Renal pelvis (tissue), 1 donor: ENCODE measurements at regions not wholly inside any gene's neighbourhood (a gene's known extent, or its start where the extent isn't known, plus 50 kb on each side); places are given as distances from the start of the nearest gene placed in this dataset.
"Not testable (repeated sequence)": the region's sequence is repeated elsewhere in the genome, so short reads cannot be mapped to it uniquely, and the experiment has no call there.

ENCODE experiments used
- DNase-seq: peaks from one replicate; pipeline ENCODE4 v3.0.0-alpha.2; 2013

DNA sequence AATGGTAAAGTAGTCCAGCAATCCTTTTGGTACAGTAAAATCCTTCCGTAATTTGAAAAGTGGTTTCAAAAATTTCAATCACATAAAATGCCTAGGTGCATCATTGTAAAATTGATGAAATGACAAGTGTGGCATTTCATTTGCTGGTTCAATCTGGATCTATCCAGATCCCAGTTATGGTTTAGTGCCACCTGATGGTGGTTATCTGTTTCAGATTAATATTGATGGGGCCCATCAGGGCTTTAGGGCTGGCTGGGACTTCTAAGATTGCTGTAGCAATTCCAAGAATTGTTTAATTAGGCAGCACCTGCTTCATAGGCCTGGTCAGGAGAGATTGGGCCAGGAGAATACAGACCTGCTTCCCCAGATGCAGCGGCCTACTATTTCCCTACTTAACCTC is 55.5 kb upstream of the PIK3C3 start:
- DNase-seq: no peak

DNA sequence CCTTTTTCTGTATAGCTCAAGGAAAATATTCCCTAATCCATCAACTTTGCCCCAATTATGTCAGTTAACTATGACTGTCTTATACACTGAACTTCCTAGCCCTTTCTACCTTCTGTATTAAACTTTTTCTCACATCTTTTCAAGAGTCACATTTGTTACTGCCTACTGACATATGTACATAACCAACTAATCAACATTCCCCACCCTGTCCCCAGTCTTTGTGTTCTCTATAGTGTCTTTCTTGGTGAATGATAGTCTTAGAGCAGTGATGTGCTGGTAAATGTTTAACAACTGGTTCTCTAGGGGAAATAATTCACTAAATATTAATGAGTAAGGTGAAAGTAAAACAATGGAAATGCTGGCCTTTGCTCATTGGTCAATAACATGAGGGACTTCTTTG is 61.6 kb upstream of the PIK3C3 start:
- no peak for DNase-seq

DNA sequence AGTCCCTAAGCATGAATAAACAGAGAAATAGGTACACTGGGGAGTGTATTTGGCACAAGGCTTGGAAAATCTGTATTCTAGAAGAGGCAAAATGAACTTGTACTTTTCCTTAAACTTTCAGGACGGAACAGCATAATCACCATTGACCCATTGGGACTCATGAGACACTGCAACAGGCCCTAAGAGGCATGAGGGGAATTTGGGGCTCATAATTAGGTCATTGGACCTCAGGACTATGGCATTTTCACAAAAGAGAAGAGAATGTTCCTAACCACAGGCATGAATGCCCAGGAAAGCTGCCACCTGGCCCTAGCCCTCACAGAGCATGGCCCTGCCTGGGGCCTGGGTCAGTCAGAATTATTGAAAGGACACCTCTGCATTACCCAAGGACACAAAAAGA is 67.9 kb upstream of the PIK3C3 start:
- no peak for DNase-seq

DNA sequence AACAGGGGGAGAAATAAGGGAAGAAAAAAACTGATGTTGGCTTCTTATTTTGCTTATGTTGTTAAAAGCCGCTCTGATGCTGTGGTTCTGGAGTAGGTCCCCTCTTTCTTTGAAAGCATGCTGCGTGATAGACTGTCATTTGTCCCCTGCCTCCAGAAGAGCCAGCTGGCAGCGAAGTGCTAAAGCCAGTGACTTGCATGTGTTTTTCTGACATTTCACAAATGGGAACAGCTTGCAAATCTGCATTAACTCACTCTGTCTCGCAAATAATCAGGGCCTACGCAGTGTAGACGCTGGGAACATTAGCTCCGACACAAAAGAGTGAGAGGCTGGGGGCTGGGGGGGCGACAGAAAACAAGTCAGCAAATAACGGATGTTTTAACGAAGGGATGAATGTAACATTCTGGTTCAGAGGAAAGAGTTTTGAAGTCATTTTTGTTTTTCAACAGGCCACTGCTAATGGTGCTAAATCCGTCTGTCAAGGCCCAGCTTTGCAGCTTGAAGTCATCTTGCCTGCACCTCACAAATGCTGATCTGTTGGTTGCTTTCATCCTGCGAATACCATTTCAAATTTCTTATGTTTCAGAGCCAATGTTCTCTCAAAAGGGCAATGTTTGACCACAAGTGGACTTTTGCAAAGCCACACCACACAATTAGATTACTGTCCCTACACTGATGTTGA is 68.8 kb upstream of the PIK3C3 start:
- DNase-seq: no peak

DNA sequence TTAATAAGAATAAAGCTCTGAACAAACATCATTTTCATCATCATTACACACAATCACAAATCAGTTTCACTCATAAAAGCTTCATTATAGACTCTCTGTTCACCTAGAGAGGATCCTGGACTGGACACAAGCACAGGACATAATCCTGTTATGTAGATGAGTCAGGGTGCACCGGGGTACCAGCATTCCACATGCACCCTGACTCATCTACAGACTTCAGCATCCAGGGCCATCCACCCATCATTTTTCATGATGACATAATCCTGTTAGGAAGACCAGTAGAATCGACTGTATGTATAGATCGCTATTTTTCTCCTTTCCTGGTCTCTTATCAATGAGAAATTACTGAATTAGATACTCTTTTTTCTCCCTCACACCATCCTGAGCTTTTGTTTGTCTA is 73.7 kb upstream of the PIK3C3 start:
- no peak for DNase-seq

DNA sequence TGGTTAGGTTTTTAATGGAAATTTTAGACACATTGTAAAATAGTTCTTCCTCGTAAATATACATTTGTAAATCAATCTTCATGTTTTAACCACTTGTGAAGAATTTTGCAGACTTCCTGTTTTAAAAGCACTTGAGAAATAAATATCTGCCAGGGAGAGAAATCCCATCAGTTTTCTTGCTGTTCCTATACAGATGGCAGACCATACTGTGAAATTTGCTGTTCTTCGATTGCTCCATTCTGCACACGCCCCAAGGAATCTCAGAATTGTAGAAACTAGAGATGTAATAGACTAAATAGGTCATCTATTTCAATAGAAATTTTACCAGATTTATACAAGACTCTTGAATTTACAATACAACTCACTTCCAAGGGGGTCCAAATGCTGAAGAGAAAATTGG is 75.8 kb upstream of the PIK3C3 start:
- DNase-seq: no peak

DNA sequence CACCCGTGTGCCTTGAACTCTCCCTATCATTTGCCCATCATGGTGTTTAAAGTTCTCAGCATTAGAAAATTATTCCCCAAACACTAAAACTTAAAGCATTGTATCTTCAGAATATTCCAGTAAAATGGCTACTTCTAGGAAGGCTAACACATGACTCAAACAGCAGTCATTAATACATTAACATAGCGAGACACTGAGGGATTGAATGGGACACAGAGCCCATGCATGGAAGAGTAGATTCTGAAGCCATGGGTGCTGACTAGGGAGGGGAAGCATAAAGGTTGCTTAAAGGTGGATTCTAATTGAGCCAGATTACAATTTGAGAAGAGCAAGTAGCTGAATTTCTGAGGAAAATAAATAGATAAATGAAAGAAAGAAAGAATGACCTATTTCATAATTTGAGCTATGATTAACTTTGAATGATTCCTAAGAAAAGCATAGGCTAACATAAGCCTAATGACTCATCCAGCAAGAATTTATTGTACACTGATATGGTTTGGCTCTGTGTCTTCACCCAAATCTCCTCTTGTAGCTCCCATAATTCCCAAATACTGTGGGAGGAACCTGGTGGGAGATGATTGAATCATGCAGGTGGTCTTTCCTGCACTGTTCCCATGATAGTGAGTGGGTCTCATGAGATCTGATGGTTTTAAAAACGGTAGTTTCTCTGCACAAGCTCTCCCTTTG is 79.8 kb upstream of the PIK3C3 start:
- no peak for DNase-seq

DNA sequence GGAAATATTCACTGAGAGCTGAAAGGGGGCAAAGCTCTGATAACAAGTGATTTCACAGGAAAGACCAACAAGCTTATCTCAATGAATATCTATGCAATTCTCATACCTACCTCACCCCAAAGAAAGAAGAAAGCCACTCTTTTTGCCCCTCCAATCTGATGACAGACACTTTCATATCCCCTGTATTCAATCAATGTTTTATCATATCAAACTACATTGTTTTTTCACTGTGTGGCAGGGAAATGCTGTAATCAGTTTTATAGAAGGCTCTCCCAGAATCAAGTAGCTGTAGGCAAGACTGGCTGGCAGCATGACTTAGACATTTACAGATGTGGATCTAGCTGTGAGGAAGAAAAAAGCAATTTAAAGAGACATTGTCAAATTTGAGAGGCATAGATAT is 81.3 kb upstream of the PIK3C3 start:
- DNase-seq: no peak

DNA sequence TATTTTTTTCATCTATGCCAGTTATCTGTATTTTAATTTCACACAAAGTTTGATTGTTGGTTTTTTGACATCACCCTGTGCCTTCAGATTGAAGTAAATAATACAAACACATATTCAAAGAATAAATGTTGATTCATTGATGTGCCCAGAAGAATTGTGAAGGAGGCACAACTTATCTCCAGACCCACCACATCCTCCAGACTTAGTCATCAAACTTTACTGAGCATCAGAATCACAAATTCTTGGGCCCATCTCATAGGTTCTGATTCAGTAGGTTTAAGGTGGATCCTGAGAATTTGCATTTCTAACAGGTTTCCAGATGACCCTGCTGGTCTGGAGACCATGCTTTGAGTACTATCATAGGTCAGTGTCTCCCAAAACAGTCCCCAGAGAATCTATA is 82.8 kb upstream of the PIK3C3 start:
- DNase-seq: no peak

DNA sequence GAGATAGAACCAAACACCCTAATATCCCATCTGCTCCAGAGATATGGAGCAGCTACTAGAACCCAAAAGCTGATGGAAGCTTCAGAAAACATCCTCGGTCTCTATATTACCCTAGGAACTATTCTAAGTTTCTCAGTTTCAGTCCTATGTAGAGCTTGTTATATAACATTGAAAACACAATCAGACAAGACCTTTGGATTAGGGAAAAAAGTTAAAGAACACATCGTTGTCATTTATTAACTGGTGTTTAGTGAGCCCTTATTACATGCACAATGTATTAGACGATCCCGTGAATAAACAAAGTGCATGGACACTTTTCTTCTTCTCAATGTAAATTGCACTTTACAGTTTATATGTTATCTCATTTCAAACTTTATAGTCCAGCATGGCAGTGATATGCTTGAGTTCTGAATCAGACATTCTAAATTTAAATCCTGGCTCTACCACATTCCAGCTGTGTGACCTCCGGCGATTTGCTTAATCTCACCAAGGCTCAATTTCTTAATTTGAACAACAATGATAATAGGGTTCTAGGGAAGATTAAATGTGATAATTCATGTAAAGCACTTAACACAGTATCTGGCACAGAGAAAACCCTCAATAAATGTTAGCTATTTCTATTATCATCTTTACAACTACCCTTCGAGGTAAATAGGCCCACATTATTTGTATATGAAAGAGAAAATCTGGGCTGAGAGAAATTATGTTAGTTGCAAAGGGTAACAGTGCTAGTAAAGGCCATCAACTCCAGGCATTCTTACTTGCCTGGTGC is 83.6 kb upstream of the PIK3C3 start:
- DNase-seq: no peak

DNA sequence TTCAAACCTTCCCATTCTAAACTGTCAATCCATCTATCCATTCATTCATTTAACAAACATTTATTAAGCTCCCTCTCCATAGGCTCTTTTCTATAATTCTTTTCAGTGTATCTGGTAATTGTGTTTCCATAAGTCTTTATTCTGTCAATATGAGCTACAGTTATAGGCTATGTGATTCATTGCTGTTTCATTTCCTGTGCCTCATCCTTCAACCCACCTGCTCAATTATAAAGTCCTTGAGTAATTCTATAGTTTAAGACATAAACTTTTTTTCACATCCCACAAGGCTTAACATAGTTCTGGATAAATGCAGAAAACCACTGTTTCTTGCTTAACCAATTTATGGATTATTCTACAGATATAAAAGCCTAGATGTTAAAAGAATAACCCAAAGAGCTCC is 84.2 kb upstream of the PIK3C3 start:
- no peak for DNase-seq

DNA sequence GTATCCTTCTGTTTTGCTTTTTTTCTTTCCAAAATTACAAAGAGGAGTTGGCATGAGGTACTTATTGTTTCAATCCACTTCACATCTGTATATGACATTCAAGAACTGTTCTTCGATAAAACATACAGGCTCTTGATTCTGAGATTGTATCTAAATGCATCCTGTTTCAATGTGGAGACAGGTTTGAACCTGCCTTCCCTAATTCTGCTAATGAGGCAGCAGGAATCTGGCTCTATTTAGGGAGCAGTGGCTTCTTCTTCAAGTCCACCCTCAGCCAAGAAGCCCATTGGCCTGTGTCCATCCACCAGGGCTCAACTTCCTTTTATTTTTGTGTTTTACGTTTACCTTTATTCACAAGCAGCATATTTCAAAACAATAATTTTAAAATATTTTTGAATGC is 84.8 kb upstream of the PIK3C3 start:
- no peak for DNase-seq

DNA sequence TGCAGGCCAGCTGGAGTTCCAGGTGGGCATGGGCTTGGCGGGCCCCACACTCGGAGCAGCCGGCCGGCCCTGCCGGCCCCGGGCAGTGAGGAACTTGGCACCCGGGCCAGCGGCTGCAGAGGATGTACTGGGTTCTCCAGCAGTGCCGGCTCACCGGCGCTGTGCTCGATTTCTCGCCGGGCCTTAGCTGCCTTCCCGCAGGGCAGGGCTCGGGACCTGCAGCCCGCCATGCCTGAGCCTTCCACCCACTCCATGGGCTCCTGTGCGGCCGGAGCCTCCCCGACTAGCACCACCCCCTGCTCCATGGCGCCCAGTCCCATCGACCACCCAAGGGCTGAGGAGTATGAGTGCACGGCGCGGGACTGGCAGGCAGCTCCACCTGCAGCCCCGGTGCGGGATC is 89.2 kb upstream of the PIK3C3 start:
- not testable (repeated sequence) for DNase-seq

DNA sequence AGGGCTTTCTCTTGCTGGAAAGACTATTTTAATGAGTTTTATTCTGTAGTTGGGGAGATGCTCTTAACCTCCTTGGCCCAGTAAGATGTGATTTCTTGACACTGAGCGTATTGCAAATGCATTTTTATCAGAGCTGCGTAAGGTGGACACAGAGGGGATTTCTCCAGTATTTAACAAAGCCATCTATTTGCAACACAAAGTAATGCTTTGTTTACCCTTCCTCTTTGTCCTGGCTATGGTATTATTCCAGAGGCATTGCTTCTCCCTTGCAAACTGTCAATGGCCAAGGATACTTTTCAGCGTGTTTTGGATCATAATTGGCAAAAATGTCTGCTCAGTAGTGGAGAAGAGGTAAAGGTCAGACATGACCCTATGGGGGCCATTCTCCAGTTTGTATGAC is 90.8 kb upstream of the PIK3C3 start:
- no peak for DNase-seq

DNA sequence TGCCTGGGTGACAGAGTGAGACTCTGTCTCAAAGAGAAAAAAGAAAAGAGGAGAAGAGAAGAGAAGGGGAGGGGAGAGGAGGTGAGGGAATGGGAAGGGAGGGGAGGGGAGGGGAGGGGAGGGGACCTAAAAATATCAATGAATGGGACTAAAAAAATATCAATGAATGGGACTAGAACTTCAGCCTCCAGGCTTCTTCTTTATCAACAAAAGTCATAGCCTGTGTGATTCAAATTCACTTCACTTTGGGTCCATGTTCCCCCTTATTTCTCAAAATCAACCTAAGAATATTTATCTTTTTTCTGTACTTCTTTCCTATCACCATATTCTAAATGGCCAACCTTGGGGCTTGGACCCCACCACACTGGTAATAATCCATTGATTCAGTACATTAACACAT is 92.1 kb upstream of the PIK3C3 start:
- DNase-seq: no peak

DNA sequence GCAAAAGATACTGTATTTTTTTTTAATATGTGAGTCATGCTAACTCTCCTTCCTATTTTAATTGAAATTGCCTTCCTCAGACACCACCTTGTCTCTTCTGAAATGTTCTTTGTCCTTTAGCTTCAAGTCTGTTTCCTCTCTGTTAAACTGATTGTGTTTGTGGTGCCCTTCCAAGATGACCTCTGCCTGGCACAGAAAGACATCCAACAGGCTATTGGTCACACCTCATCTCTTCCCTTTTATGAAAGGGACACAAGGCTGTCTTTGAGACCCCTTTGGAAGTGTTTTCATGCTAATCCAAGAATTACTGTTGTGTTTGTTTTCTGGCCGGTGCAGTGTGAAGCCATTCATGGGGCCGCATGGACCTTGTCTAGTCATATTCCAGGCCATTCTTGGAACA is 94.0 kb upstream of the PIK3C3 start:
- no peak for DNase-seq

DNA sequence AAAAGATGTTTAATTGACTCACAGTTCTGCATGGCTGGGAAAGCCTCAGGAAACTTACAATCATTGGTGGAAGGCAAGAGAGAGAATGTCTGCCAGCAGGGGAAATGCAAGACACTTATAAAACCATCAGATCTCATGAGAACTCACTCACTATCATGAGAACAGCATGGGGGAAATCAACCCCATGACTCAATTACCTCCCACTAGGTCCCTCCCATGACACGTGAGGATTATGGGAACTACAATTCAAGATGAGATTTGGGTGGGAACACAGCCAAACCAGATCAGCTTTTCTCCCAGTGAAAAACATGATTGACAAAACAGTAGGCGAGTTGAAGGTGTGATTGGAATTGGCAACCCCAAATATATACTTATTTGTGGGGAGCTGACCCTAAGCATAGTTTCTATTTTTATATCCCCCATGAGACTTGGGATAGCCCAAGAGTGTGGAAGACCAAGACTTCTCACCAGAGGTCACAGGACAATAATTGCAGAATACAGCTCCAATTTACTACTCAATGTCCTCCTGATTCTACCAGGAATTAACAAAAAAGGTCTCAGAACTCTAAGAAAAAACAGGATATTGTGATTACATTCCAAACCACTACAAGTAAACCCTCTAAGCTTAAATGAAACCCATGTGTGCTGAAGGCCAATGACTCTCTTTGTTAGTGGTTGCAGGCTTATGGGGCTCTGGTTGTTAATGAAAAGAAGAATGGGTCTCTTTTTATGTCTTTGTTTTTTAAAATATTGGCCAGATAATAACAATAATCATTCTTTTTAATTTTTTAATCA is 96.1 kb upstream of the PIK3C3 start:
- no peak for DNase-seq

DNA sequence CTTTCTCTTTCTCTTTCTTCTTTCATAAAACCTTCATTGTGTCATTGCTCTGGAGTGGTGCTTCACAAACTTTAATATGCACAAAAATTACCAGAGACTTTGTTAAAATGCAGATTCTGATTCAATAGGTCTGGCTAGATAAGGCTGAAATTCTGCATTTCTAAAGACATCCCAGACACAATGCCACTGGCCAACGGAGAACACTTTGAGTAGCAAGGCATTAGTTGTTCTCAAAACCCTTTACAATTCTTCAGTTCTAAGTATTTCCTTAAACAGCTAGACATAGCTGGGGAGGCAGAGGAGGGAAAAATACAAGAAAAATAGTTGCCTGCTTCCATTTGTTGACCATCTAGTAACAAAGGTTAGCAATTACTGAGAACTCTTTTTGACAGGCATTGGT is 101.8 kb upstream of the PIK3C3 start:
- DNase-seq: no peak

DNA sequence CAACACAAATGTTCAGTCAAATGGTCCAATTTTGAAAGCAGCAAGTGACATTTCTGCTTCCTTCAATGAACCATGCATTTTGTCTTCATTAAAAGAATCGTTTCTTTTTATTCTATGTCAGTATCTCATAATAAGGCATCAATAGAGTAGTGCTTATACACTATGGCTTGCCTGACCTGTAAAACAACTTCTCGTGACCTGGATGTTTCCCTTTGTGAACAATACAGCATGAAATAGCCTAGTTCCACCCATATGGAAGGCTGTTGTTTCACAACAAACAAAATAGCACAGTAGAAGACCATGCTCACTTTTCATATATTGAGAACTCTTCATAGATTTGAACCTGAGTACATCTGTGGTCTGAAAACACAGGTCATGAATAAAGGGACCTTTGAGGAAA is 104.3 kb upstream of the PIK3C3 start:
- DNase-seq: no peak

DNA sequence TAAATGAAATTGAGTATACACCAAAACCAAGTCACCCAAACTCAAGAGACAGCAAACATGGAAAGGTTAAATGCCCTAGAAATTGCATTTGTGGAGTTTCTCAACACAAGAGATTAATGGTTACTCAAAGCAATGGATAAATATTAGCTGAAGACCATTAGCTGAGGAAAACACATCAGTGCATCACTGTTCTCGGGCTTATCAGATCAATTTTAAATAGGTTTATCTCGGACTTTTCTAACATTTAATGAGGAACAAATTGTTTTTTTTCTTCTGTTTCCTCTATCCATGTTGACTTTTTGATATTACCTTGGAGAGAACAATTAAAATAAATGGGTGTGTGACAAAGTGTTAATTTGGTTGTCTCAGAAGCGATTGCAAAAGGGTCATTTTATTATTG is 105.4 kb upstream of the PIK3C3 start:
- DNase-seq: no peak

DNA sequence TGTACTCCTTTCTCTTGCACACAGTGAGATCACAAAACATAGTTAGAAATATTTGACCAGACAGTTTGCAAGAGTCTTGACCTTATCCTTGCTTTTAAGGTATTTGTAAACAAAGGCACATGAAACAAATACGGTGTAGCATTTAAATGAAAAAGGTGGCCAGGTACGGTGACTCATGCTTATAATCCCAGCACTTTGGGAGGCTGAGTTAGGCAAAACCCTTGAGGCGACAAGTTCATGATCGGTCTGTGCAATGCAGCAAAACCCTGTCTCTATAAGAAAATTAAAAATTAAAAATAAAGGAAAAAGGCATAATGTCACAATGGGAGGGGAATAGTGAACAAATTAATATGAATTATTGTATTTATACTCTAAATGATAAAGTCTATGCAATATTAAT is 109.5 kb upstream of the PIK3C3 start:
- DNase-seq: no peak

DNA sequence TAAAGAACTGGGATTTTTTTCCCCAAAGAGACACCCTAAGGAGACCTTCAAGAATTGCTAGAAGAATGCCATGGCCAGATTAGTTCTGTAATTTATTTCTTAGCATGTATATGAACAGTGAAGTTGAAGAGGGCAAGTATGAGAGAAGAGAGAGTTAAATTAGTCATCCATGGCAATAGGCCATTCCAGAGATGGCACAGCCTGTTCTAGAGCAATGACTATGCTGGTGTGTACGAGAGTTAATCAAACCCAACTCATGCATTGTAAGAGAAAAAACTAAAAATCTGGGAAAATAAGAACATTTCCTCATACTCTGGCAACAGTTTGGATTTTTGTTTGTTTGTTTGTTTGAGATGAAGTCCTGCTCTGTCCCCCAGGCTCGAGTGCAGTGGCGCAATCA is 112.1 kb upstream of the PIK3C3 start:
- DNase-seq: no peak
